Upper lobe of right lung (tissue), 1 donor: ENCODE measurements at regions not wholly inside any gene's neighbourhood (a gene's known extent, or its start where the extent isn't known, plus 50 kb on each side); places are given as distances from the start of the nearest gene placed in this dataset.

ENCODE experiments used
- ATAC-seq: fragments of 200-7000 bp; cut with Tn5 transposase; one replicate; pipeline ENCODE4 v1.9.1; 2020; ENCODE audit warnings: mild to moderate bottlenecking, moderate library complexity
- DNase-seq: peaks from one replicate; pipeline ENCODE4 v3.0.0-alpha.2; 2020
- H3K27ac ChIP-seq: fragments of 200-600 bp; one replicate; pipeline ENCODE4 v1.8.0; 2022
- H3K27me3 ChIP-seq: fragments of 200-600 bp; one replicate; pipeline ENCODE4 v1.8.0; 2022; ENCODE audit warnings: mild to moderate bottlenecking
- H3K36me3 ChIP-seq: fragments of 200-600 bp; one replicate; pipeline ENCODE4 v1.8.0; 2022
- H3K4me1 ChIP-seq: fragments of 200-600 bp; one replicate; pipeline ENCODE4 v1.8.0; 2022
- H3K4me3 ChIP-seq: fragments of 200-600 bp; one replicate; pipeline ENCODE4 v1.8.0; 2022; ENCODE audit warnings: mild to moderate bottlenecking
- H3K9me3 ChIP-seq: fragments of 200-600 bp; one replicate; pipeline ENCODE4 v1.8.0; 2022
- CTCF ChIP-seq: fragments of 200-600 bp; IDR thresholded peaks from one replicate; pipeline ENCODE4 v1.8.0; 2022; ENCODE audit warnings: antibody characterized with exemption
- intact Hi-C: fragments of 100-400 bp; cut with DNase I; formaldehyde crosslinking; loops from one replicate; pipeline ENCODE4 v1.11.0; 2022
- donor health status: DM: no; HTN: yes; CAD: no; lungs with severe emphysema.

GRCh38 chr4:138299881-138300280, 57.7 kb upstream of the SLC7A11 start:
- Histone ChIP-seq H3K4me3 (no peak overlapping the region), H3K9me3 (no peaks in the 10 kb centered on the region), H3K36me3 (no peaks in the 10 kb centered on the region), H3K4me1 (no peaks in the 10 kb centered on the region), H3K27me3 (no peaks in the 10 kb centered on the region), H3K27ac (no peak overlapping the region)
- intact Hi-C loops: no loop called here
- ATAC-seq: no peak
- TF ChIP-seq CTCF: no peak
- DNase-seq: no peak

- intact Hi-C loops: no loop called here
- Histone ChIP-seq H3K36me3 (no peaks in the 10 kb centered on the region), H3K9me3 (no peaks in the 10 kb centered on the region), H3K27me3 (no peaks in the 10 kb centered on the region), H3K4me3 (no peak overlapping the region), H3K27ac (no peak overlapping the region), H3K4me1 (no peaks in the 10 kb centered on the region)
- DNase-seq (no peak), ATAC-seq (no peak)
- TF ChIP-seq CTCF: no peak
These were observed 56.7 kb upstream of the SLC7A11 start for GRCh38 chr4:138298866-138299265.

- Histone ChIP-seq H3K27ac (no peak overlapping the region), H3K27me3 (no peaks in the 10 kb centered on the region), H3K9me3 (no peaks in the 10 kb centered on the region), H3K4me1 (no peaks in the 10 kb centered on the region), H3K4me3 (no peak overlapping the region), H3K36me3 (no peaks in the 10 kb centered on the region)
- DNase-seq (no peak), ATAC-seq (no peak)
- intact Hi-C loops: no loop called here
- TF ChIP-seq CTCF: no peak
These were observed 56.3 kb upstream of the SLC7A11 start for GRCh38 chr4:138298431-138298830.

GRCh38 chr4:138297743-138298405, 55.7 kb upstream of the SLC7A11 start:
- no peak for ATAC-seq
- H3K27me3 ChIP-seq: no peaks in the 10 kb centered on the region

GRCh38 chr4:138292321-138292720, 50.2 kb upstream of the SLC7A11 start:
- DNase-seq: no peak
- no peaks in the 10 kb centered on the region for H3K36me3 ChIP-seq
- no peaks in the 10 kb centered on the region for H3K4me1 ChIP-seq
- no peak for ATAC-seq
- no peaks in the 10 kb centered on the region for H3K9me3 ChIP-seq
- no peak for TF ChIP-seq CTCF
- intact Hi-C loops: no loop called here
- H3K4me3 ChIP-seq: no peak overlapping the region
- H3K27me3 ChIP-seq: no peaks in the 10 kb centered on the region
- H3K27ac ChIP-seq: no peak overlapping the region

More at GRCh38 chr4:138297743-138298405, 55.7 kb upstream of the SLC7A11 start:
- Histone ChIP-seq H3K9me3 (no peaks in the 10 kb centered on the region), H3K4me3 (no peak overlapping the region), H3K36me3 (no peaks in the 10 kb centered on the region), H3K27ac (no peak overlapping the region), H3K4me1 (no peaks in the 10 kb centered on the region)
- intact Hi-C loops: no loop called here
- DNase-seq: no peak
- TF ChIP-seq CTCF: no peak
